LHCN-M2 (cell line): ENCODE measurements at regions not wholly inside any gene's neighbourhood (a gene's known extent, or its start where the extent isn't known, plus 50 kb on each side); places are given as distances from the start of the nearest gene placed in this dataset.
A peak's percentile ranks its signal among the peaks of the same experiment; 100 is the strongest.

Source experiments
- DNase-seq: peaks from one replicate; pipeline ENCODE4 v3.0.0-alpha.2; 2012; ENCODE audit warnings: low read depth

GRCh38 chr1:90201467-90202358 lies 206.8 kb downstream of the ZNF326 start:
- DNase-seq, result peak; percentile 13

DNA sequence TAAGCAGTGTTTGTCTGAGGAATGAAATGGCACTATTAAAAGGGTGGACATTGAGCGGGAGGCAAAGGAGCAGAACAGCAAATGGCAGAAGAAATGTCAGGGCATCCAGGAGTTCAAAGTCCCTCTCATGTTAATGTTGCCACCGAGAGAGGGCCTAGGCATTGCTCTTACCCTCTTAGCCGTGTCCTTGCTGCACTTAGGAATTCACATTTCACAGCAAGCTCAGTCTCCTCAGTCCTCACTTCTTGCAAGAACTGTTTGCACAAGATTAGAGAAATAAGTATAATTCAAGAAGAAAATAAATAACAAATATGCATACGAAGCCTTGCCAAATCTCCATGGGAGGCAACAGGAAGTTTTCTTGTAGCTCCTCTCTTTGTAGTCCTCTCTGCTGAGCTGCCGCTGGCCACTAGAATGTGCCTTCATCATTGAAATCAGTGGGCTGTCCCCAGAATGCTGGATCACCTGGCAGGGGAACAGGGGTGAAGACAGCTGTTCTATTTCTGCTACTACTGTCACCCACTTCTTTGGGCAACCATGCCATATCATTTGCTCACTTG lies 205.8 kb downstream of the ZNF326 start:
- no peak for DNase-seq

DNA sequence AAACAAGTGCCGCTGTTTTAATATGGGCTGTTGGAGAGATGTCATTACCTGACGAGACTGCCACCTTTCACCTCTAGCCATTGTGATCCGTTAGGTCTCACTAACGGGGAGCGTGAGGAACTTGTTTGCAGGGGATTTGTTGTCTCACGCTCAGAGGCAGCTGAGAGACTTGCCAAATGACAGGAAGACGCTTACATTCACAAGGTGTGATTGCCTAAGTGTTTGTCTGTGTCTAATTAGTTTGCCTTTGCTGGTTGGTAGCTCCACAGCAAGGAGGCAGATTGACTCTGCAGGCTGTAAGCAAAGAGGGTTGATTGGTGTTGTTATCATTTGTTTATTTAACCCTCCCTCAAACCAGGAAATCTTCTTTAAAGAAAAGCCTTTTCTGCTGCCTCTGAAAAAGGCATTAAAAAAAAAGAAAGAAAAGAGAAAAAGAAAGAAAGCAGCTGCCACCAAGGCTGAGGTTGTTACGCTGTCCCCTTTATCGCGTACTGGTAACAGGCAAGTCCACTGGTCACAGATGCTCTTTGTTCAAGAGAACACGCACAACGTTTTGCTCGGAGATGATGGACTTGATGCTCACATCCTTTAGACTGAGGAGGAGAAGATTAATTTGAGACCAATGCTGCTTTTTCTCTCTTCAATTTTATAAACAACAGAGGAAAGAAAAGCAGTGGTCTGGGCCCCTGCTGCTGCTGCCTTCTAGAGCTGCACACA lies 203.9 kb downstream of the ZNF326 start:
- DNase-seq, result no peak

GRCh38 chr1:90193116-90193515 lies 198.2 kb downstream of the ZNF326 start:
- no peak for DNase-seq

DNA sequence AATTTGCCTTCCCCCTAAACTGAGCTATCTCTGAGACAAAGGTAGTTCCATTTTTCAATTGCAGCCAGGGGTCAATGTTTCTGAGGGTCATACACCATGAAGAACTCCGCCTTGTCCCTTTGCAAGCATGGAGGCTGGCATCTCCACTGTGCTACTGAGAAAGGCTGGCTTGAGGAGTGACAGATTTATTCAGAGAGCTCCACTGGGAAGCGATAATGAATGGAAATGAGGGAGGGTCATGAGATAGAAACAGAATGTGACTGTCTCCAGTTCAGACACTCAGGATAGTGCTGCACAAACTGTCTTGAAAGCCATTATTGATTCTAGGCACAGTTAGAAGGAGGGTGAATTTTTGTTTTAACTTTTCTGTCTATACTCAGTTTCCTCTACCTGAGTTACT lies 197.5 kb downstream of the ZNF326 start:
- DNase-seq, result no peak

- DNase-seq, result no peak
Observed at GRCh38 chr1:90190523-90190922, 195.6 kb downstream of the ZNF326 start.

- DNase-seq, result no peak
Observed at GRCh38 chr1:90189889-90190288, 195.0 kb downstream of the ZNF326 start.

DNA sequence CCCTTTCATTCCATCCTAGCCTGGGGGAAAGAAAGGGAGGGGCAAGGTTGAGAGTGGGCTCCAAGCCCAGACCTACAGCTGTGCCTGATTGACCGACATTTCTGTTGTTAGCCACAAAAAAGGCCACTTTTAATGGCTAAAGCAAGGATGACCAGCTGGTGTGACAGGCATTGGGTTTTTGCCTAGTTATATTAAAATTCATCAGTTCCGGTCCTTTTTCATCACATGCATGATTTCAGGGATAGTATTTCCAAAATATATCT lies 192.3 kb downstream of the ZNF326 start:
- no peak for DNase-seq

- DNase-seq, result no peak
Observed at GRCh38 chr1:90186506-90187322, 191.8 kb downstream of the ZNF326 start.

DNA sequence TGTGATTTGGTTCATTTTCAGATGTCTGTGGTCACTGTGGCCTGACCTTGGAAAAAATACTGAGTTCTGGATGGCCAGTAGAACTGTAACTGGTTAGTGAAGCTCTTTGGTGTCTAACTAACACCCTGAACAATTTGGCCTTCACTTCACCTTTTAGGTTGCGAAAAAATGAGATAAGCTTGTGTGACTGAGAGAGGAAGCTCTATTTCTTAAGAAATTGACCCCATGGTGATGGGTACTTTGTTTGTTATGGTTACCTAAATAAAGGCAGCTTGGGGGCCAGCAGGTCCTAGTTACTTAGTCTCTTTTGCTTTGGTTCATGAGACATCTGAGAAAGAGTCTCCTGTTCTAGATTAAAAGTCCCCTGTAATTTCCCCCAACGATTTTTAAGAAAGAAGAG lies 181.6 kb downstream of the ZNF326 start:
- DNase-seq, result no peak

GRCh38 chr1:90175490-90176167 lies 180.7 kb downstream of the ZNF326 start:
- no peak for DNase-seq

GRCh38 chr1:90174246-90174645 lies 179.3 kb downstream of the ZNF326 start:
- no peak for DNase-seq

GRCh38 chr1:90162216-90162615 lies 167.3 kb downstream of the ZNF326 start:
- DNase-seq, result no peak

- no peak for DNase-seq
Observed at GRCh38 chr1:90161625-90162024, 166.7 kb downstream of the ZNF326 start.

DNA sequence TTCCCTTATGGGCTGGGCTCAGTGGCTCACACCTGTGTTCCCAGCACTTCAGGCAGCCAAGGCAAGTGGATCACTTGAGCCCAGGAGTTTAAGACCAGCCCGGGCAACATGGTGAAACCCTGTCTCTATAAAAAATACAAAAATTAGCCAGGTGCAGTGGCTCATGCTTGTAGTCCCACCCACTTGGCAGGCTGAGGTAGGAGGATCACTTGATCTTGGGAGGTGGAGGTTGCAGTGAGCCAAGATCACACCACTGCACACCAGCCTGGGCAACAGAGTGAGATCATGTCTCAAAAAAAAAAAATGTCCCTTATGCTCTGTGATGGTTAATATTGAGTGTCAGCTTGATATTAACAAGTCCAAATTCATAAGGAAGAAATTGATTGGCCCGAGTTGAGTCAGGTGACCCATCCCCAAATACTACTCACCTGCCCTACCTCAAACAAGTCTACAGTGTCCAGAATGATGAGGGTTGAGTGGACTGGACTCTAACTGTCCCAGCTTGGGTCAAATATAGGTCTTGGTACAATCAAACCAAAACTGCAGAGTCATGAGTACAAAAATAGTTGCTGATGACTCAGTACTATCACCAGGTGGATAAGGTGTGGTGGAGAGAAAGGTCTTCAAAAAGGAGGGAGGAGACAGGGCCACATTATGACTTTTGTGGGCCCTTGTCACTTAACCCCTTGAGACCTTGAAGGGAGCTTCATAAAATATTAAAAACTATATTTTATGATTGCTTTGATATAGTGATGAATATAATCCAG lies 161.0 kb downstream of the ZNF326 start:
- no peak for DNase-seq

GRCh38 chr1:90154711-90155110 lies 159.8 kb downstream of the ZNF326 start:
- no peak for DNase-seq

GRCh38 chr1:90149101-90149500 lies 154.2 kb downstream of the ZNF326 start:
- no peak for DNase-seq

- DNase-seq, result no peak
Observed at GRCh38 chr1:90147093-90147492, 152.2 kb downstream of the ZNF326 start.

DNA sequence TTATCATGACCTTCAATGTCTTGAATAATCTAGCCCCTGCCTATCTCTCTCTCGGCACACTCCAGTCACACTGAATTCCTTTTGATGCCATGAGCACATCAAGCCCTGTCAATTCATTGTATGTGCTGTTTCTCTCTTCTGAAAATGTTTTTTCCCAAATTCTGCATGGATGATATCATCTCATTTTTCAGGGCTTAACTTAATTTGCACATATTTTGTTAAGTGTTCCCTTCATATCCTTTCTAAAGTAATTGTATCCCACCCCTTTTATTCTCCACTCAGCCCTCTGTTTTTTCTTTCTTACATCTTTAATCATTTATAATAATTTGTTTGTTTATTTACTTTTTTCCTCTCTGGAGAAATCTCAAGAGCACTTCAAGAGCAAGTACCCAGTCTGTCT lies 149.9 kb downstream of the ZNF326 start:
- no peak for DNase-seq

DNA sequence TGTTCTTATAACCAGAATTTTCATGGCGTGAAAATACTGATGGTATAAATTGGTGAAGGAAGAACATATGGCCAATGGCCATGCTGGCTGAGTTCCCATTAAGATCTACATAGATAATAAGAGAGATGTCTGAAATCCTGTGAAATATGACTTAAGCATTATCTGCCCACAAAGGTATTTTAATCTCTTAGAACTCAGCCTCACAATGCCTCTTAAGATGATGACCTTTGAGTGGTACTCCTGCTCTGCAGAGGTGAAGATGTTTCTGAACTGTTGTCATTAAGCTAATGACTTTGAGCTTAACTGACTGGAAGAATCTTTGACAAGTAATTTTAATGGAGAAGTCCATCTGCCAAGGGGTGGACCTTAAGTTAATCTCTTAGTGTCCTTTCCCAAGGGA lies 148.7 kb downstream of the ZNF326 start:
- DNase-seq, result no peak

GRCh38 chr1:90142697-90143096 lies 147.8 kb downstream of the ZNF326 start:
- DNase-seq, result no peak
